ENCODE measurements at regions not wholly inside any gene's neighbourhood (a gene's known extent, or its start where the extent isn't known, plus 50 kb on each side); places are given as distances from the start of the nearest gene placed in this dataset.

- no peak for TF ChIP-seq CTCF (IDR thresholded peaks at IDR 0.05)
- no peak for TF ChIP-seq POLR2A (IDR thresholded peaks at IDR 0.05)
Measured at GRCh38 chr14:71618047-71618446, 314.2 kb upstream of the RGS6 start.

DNA sequence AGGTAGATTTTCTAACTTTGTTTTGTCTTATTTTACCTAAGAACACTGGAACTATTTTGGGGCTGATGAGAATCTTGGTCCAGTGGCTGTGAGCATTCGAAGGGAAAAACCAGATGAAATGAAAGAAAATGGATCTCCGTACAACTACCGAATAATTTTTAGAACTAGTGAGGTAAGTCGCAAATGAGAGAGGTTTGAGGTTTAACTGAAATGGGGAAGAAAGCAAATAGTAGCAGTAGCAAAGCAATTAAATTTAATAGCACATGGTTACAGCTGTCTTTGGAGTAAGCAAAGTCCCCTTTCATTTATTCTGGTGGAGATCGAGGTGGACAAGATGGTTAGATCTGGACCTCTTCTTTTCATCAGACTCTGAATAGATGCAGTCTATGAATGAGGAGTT lies 313.5 kb upstream of the RGS6 start:
- DNase-seq (no peak), ATAC-seq (no peak)
- H3K27me3 ChIP-seq, result no peaks in the 10 kb centered on the region
- H3K4me1 ChIP-seq, result no peaks in the 10 kb centered on the region
- WGBS (ENCODE audit: insufficient coverage, low coverage, low lambda C conversion rate, missing lambda C conversion rate), result 93% methylated on average over 4 of the region's 5 CpGs
- H3K27ac ChIP-seq, result no peak overlapping the region
- no peaks in the 10 kb centered on the region for H3K9me3 ChIP-seq
- no peak for TF ChIP-seq CTCF (IDR thresholded peaks at IDR 0.05)
- intact Hi-C loops (cut with DNase I), result no loop called here
- no peaks in the 10 kb centered on the region for H3K36me3 ChIP-seq
- H3K4me3 ChIP-seq, result no peak overlapping the region

More at GRCh38 chr14:71618047-71618446, 314.2 kb upstream of the RGS6 start:
- no peak for DNase-seq
- H3K9me3 ChIP-seq, result no peaks in the 10 kb centered on the region
- H3K36me3 ChIP-seq, result no peaks in the 10 kb centered on the region
- H3K4me3 ChIP-seq, result no peak overlapping the region
- ATAC-seq, result no peak
- H3K27me3 ChIP-seq, result no peaks in the 10 kb centered on the region
- intact Hi-C loops (cut with DNase I), result no loop called here
- 86% methylated on average over 1 of the region's 3 CpGs for WGBS (ENCODE audit: insufficient coverage, low coverage, low lambda C conversion rate, missing lambda C conversion rate)
- no peaks in the 10 kb centered on the region for H3K4me1 ChIP-seq
- no peak overlapping the region for H3K27ac ChIP-seq

DNA sequence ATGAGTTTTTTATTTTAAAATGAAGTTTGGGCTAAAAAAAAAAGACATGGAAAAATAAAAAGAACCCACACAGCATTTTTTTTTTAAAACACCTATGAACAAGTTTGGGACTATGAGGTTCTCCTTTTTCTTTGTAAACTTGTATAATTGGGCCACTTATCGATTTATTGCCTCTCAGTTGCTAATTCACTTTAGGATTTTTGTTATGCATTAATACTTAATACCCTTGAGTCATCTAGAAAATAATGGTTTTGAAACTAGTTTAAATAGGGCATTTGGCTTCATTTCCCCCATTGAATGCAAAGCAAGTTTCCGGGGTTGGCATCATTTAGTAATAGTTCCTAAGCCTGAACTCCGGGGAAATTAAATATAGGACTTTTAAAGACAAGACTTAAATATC lies 312.8 kb upstream of the RGS6 start:
- no peaks in the 10 kb centered on the region for H3K27me3 ChIP-seq
- H3K9me3 ChIP-seq, result no peaks in the 10 kb centered on the region
- ATAC-seq (no peak), DNase-seq (no peak)
- no peak overlapping the region for H3K27ac ChIP-seq
- no peak for TF ChIP-seq POLR2A (IDR thresholded peaks at IDR 0.05)
- TF ChIP-seq CTCF (IDR thresholded peaks at IDR 0.05), result no peak
- 92% methylated on average over 3 of the region's 3 CpGs for WGBS (ENCODE audit: insufficient coverage, low coverage, low lambda C conversion rate, missing lambda C conversion rate)
- intact Hi-C loops (cut with DNase I), result no loop called here
- H3K36me3 ChIP-seq, result peaks cover 0 to 7% (median 0%) of the 10 kb centered on the region in 4 donors
- H3K4me1 ChIP-seq, result no peaks in the 10 kb centered on the region
- H3K4me3 ChIP-seq, result no peak overlapping the region

DNA sequence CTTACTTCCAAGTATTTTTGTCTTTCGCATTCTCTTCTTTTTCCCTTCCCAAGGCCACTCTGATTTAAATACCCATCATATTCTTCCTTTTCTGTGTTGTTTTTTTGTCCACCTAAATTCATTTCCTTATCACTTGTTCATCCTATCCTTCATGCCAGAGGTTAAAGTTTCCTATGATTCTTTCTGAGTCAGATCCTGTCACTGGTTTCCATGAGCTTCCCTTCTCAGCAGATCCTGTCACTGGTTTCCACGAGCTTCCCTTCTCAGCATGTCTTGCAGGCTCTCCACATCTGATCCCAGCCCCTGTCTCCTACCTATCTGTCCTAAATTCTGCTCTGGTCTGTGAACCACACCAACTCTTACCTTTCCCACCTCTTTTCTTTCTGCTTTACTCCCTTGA lies 311.8 kb upstream of the RGS6 start:
- Histone ChIP-seq H3K36me3 (peaks cover 0 to 11% (median 0%) of the 10 kb centered on the region in 4 donors), H3K9me3 (no peaks in the 10 kb centered on the region), H3K27me3 (no peaks in the 10 kb centered on the region), H3K4me1 (no peaks in the 10 kb centered on the region), H3K4me3 (no peak overlapping the region), H3K27ac (no peak overlapping the region)
- peak in 2 of 4 donors; percentile 41 to 46 for ATAC-seq
- TF ChIP-seq CTCF (IDR thresholded peaks at IDR 0.05) (no peak), POLR2A (IDR thresholded peaks at IDR 0.05) (no peak)
- WGBS (ENCODE audit: insufficient coverage, low coverage, low lambda C conversion rate, missing lambda C conversion rate), result 78% methylated on average over 2 of the region's 2 CpGs
- intact Hi-C loops (cut with DNase I), result no loop called here
- DNase-seq, result no peak

GRCh38 chr14:71621276-71621675 lies 311.0 kb upstream of the RGS6 start:
- no peaks in the 10 kb centered on the region for H3K9me3 ChIP-seq
- H3K4me3 ChIP-seq, result no peak overlapping the region
- H3K27ac ChIP-seq, result no peak overlapping the region
- H3K4me1 ChIP-seq, result no peaks in the 10 kb centered on the region
- H3K36me3 ChIP-seq, result peaks cover 0 to 11% (median 0%) of the 10 kb centered on the region in 4 donors
- no peak for DNase-seq
- no peak for ATAC-seq
- WGBS (ENCODE audit: insufficient coverage, low coverage, low lambda C conversion rate, missing lambda C conversion rate), result 91% methylated on average over 4 of the region's 4 CpGs
- intact Hi-C loops (cut with DNase I), result no loop called here
- no peaks in the 10 kb centered on the region for H3K27me3 ChIP-seq
- TF ChIP-seq CTCF (IDR thresholded peaks at IDR 0.05) (no peak), POLR2A (IDR thresholded peaks at IDR 0.05) (no peak)

Data from right lobe of liver (tissue), 6 donors.